Suprapubic skin (tissue), 4 donors: ENCODE measurements at regions not wholly inside any gene's neighbourhood (a gene's known extent, or its start where the extent isn't known, plus 50 kb on each side); places are given as distances from the start of the nearest gene placed in this dataset.

Experiments
- CTCF ChIP-seq, 2 donors: fragments of 200-600 bp in 1 of 2; fragments of 450-650 bp in 1 of 2; sonication (generic) in 1 of 2; IDR thresholded peaks; one replicate each; pipeline ENCODE4 v1.5.1; 2016 to 2019; ENCODE audit warnings: antibody characterized with exemption in 2 of 2, mild to moderate bottlenecking in 1 of 2, moderate library complexity in 1 of 2
- EP300 ChIP-seq: sonication (generic); formaldehyde crosslinking; IDR thresholded peaks from one replicate; pipeline ENCODE4 v1.6.1; 2017; ENCODE audit warnings: antibody characterized with exemption
- POLR2A ChIP-seq, 2 donors: fragments of 450-650 bp; IDR thresholded peaks; one replicate each; pipeline ENCODE4 v1.6.1; 2017; ENCODE audit warnings: antibody characterized with exemption in 2 of 2, mild to moderate bottlenecking in 2 of 2, moderate library complexity in 2 of 2
- POLR2AphosphoS5 ChIP-seq, 3 donors: sonication (generic); formaldehyde crosslinking; IDR thresholded peaks; one replicate each; pipeline ENCODE4 v1.6.1; 2017; ENCODE audit warnings: antibody characterized with exemption in 3 of 3

DNA sequence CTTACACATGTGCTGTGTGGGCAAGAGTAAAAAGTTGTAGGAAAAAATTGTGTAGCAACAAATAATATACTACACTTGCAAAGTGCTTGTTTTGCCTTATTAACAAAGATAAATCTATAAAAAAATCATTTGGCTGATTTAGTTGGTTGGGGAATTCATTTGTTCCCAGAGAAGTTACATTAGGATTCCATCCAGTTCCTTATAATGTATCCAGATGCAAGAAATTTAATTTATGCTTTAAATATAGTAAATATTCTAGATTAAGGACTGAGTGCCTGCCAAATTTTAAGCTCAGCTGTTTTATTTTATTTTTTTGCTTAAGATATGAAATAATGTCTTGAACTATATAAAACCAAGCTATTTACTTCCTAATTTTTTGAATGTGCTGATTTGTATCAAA is 1169.9 kb downstream of the NXPH1 start:
- TF ChIP-seq CTCF (IDR thresholded peaks at IDR 0.05): no peak
- TF ChIP-seq POLR2AphosphoS5 (IDR thresholded peaks at IDR 0.05): no peak
- TF ChIP-seq POLR2A (IDR thresholded peaks at IDR 0.05): no peak
- TF ChIP-seq EP300: no peak
